ENCODE measurements at regions not wholly inside any gene's neighbourhood (a gene's known extent, or its start where the extent isn't known, plus 50 kb on each side); places are given as distances from the start of the nearest gene placed in this dataset.

DNA sequence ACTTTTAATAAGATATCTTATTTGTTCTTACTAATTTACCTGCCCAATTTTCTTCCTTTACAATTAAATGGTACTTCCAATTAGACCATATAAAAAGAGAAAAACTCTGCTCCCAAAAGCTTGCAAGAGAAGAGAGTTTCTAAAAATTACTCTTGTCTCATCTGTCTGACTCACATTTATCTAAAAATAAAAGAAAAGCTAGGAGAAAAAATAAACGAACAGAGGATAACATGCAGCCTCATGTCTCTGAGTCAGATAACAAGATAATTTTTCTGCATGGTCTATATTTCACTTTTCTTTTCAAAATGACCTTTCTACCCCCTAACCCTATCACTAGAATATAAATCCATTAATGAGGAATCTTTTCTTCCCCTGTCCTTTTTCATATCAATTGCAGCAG lies 127.2 kb upstream of the TCF21 start:
- peaks cover 10% of the 10 kb centered on the region; the same call in 1 of the 2 replicates for H3K27me3 ChIP-seq (ENCODE audit: insufficient read depth)
- ChIA-PET POLR2A (no interaction called here), CTCF (no interaction called here)
- H3K27ac ChIP-seq (ENCODE audit: low read depth in 2 of 2, low read length in 1 of 2) = no peak overlapping the region
- no peaks in the 10 kb centered on the region for H3K9me3 ChIP-seq
- no peaks in the 10 kb centered on the region for H3F3A ChIP-seq (replicated peaks; ENCODE audit: insufficient read depth)
- TF ChIP-seq SMC3 (IDR thresholded peaks at IDR 0.05; ENCODE audit: low read depth, low read length) (no peak), GABPA (IDR thresholded peaks at IDR 0.05; ENCODE audit: low read depth) (no peak), EZH2phosphoT487 (IDR thresholded peaks at IDR 0.05; ENCODE audit: borderline replicate concordance, low read depth) (no peak), RXRA (IDR thresholded peaks at IDR 0.05; ENCODE audit: borderline replicate concordance, low read depth) (no peak)
- TF ChIP-seq, protein P1, sequence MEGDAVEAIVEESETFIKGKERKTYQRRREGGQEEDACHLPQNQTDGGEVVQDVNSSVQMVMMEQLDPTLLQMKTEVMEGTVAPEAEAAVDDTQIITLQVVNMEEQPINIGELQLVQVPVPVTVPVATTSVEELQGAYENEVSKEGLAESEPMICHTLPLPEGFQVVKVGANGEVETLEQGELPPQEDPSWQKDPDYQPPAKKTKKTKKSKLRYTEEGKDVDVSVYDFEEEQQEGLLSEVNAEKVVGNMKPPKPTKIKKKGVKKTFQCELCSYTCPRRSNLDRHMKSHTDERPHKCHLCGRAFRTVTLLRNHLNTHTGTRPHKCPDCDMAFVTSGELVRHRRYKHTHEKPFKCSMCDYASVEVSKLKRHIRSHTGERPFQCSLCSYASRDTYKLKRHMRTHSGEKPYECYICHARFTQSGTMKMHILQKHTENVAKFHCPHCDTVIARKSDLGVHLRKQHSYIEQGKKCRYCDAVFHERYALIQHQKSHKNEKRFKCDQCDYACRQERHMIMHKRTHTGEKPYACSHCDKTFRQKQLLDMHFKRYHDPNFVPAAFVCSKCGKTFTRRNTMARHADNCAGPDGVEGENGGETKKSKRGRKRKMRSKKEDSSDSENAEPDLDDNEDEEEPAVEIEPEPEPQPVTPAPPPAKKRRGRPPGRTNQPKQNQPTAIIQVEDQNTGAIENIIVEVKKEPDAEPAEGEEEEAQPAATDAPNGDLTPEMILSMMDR (IDR thresholded peaks at IDR 0.05) = no peak
- H3K4me1 ChIP-seq (ENCODE audit: control insufficient read depth in 1 of 2, insufficient read depth in 2 of 2, low read depth in 1 of 2, low read length in 1 of 2) = no peaks in the 10 kb centered on the region
- H3K4me3 ChIP-seq (ENCODE audit: low read depth in 2 of 2, low read length in 1 of 2) = no peak overlapping the region
- no peaks in the 10 kb centered on the region for H3K79me2 ChIP-seq (ENCODE audit: insufficient read depth)
- H4K20me1 ChIP-seq (ENCODE audit: insufficient read depth) = no peaks in the 10 kb centered on the region
- 0% methylated on average over 1 of the region's 1 CpG for WGBS (ENCODE audit: low lambda C conversion rate)
- H3K9me2 ChIP-seq = no peaks in the 10 kb centered on the region
- DNase-seq = no peak
- H2AFZ ChIP-seq (ENCODE audit: low read depth) = no peak overlapping the region
- H3K4me2 ChIP-seq = no peak overlapping the region
- H3K9ac ChIP-seq = no peak overlapping the region
- H3K36me3 ChIP-seq (replicated peaks in 1 of 2; ENCODE audit: control insufficient read depth in 1 of 2, insufficient read depth in 2 of 2, low read length in 1 of 2) = no peaks in the 10 kb centered on the region

GRCh38 chr6:133764008-133764753 lies 124.7 kb upstream of the TCF21 start:
- Histone ChIP-seq H3K79me2 (ENCODE audit: insufficient read depth) (no peaks in the 10 kb centered on the region), H3F3A (replicated peaks; ENCODE audit: insufficient read depth) (no peaks in the 10 kb centered on the region), H3K4me1 (ENCODE audit: control insufficient read depth in 1 of 2, insufficient read depth in 2 of 2, low read depth in 1 of 2, low read length in 1 of 2) (no peaks in the 10 kb centered on the region), H3K4me2 (no peak overlapping the region), H3K9ac (no peak overlapping the region), H3K36me3 (replicated peaks in 1 of 2; ENCODE audit: control insufficient read depth in 1 of 2, insufficient read depth in 2 of 2, low read length in 1 of 2) (no peaks in the 10 kb centered on the region), H3K4me3 (ENCODE audit: low read depth in 2 of 2, low read length in 1 of 2) (no peak overlapping the region), H2AFZ (ENCODE audit: low read depth) (no peak overlapping the region), H3K27me3 (ENCODE audit: insufficient read depth) (0 out of 2 replicates have a peak, but pooled peaks cover 7% of the 10 kb centered on the region), H4K20me1 (ENCODE audit: insufficient read depth) (no peaks in the 10 kb centered on the region), H3K9me3 (no peaks in the 10 kb centered on the region), H3K9me2 (no peaks in the 10 kb centered on the region), H3K27ac (ENCODE audit: low read depth in 2 of 2, low read length in 1 of 2) (no peak overlapping the region)
- TF ChIP-seq JUND (IDR thresholded peaks at IDR 0.05) = no peak
- TF ChIP-seq NRF1 (IDR thresholded peaks at IDR 0.05; ENCODE audit: low read depth, low read length) = no peak
- TF ChIP-seq FOXM1 (IDR thresholded peaks at IDR 0.05; ENCODE audit: low read depth) = no peak
- no peak for TF ChIP-seq TEAD4 (IDR thresholded peaks at IDR 0.05; ENCODE audit: borderline replicate concordance, insufficient read depth)
- no peak for TF ChIP-seq RFX5 (IDR thresholded peaks at IDR 0.05; ENCODE audit: low read length)
- TF ChIP-seq PBX3 (IDR thresholded peaks at IDR 0.05) = no peak
- no peak for TF ChIP-seq RCOR1 (IDR thresholded peaks at IDR 0.05; ENCODE audit: low read length)
- TF ChIP-seq RAD21 (IDR thresholded peaks at IDR 0.05; ENCODE audit: low read length) = no peak
- TF ChIP-seq NFIC (IDR thresholded peaks at IDR 0.05; ENCODE audit: borderline replicate concordance) = no peak
- no peak for TF ChIP-seq MEF2A (IDR thresholded peaks at IDR 0.05; ENCODE audit: borderline replicate concordance, low read depth)
- no peak for TF ChIP-seq FOSL2 (IDR thresholded peaks at IDR 0.05; ENCODE audit: borderline replicate concordance, low read depth)
- no peak for TF ChIP-seq EZH2phosphoT487 (IDR thresholded peaks at IDR 0.05; ENCODE audit: borderline replicate concordance, low read depth)
- no peak for TF ChIP-seq EP300 (IDR thresholded peaks at IDR 0.05; ENCODE audit: borderline replicate concordance in 1 of 2, low read depth in 1 of 2, low read length in 1 of 2)
- no peak for TF ChIP-seq POLR2AphosphoS5 (IDR thresholded peaks at IDR 0.05; ENCODE audit: low read depth, low read length)
- TF ChIP-seq SIN3A (IDR thresholded peaks at IDR 0.05; ENCODE audit: borderline replicate concordance, low read depth, low read length) = no peak
- TF ChIP-seq, protein P2, sequence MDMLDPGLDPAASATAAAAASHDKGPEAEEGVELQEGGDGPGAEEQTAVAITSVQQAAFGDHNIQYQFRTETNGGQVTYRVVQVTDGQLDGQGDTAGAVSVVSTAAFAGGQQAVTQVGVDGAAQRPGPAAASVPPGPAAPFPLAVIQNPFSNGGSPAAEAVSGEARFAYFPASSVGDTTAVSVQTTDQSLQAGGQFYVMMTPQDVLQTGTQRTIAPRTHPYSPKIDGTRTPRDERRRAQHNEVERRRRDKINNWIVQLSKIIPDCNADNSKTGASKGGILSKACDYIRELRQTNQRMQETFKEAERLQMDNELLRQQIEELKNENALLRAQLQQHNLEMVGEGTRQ (IDR thresholded peaks at IDR 0.05; ENCODE audit: borderline replicate concordance, low read depth, low read length) = no peak
- 2% methylated on average over 2 of the region's 2 CpGs for WGBS (ENCODE audit: low lambda C conversion rate)
- POLR2A ChIA-PET = no interaction called here
- no peak for DNase-seq
- CTCF ChIA-PET = no interaction called here
